GM21619 (cell line): ENCODE measurements at regions not wholly inside any gene's neighbourhood (a gene's known extent, or its start where the extent isn't known, plus 50 kb on each side); places are given as distances from the start of the nearest gene placed in this dataset.

Experiments
- ATAC-seq: cut with Tn5 transposase; IDR thresholded peaks from one replicate; pipeline ENCODE4 v1.9.1; 2021; ENCODE audit not compliant: unreplicated experiment

DNA sequence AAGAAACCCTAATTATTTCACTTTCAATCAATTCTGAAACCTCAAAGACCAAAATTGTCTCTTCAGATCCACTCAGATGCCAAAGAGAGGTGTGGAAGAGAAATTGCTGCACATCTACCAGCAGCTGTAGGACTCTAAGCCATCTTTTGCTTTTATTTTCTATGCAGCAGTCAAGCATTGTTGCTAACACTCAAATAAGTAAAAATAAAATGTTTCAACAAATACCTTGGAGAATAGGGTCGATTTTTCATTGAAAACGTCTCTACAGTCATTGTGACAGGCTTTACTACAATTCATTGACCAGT is 66.4 kb upstream of the CFAP20DC start:
- no peak for ATAC-seq

DNA sequence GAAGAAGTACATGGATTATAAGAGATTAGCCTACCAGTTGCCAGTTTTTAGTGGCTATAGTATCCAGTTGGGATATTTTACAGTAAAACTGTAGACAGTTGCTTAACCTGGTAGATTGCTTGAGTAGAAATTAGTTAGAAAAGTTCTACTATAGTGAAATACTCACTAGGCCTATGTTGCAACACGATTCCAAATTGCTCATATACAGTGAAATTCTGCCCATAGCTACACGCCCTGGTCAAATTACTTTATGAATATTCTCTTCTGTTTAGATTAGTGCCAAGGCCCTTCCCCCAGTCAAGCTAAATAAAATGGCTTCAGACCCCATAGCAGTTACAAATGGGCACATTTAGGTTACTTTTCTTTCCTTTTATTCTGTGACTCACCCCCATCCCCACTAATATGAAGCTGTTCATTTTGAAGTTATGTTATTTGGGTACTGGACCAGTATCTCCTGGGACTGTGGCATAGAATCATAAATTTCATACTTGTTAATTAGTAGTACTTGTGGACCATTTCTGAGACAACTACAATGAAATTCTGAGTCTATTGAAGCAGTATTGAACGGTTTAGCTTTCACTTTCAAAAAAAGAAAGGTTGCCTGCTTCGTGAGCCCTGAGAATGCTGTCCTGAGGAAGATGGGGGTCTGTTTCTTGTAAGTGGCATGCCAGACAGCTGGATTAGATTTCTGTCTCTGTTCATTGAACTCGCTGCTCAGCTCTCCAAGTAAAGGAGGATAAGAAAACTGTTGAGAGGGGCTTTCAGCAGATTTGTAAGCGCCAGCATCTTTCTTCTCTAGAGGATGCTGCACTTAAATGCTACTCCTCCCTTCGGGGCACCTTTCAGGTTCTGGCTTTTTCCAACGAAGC is 65.8 kb upstream of the CFAP20DC start:
- no peak for ATAC-seq

DNA sequence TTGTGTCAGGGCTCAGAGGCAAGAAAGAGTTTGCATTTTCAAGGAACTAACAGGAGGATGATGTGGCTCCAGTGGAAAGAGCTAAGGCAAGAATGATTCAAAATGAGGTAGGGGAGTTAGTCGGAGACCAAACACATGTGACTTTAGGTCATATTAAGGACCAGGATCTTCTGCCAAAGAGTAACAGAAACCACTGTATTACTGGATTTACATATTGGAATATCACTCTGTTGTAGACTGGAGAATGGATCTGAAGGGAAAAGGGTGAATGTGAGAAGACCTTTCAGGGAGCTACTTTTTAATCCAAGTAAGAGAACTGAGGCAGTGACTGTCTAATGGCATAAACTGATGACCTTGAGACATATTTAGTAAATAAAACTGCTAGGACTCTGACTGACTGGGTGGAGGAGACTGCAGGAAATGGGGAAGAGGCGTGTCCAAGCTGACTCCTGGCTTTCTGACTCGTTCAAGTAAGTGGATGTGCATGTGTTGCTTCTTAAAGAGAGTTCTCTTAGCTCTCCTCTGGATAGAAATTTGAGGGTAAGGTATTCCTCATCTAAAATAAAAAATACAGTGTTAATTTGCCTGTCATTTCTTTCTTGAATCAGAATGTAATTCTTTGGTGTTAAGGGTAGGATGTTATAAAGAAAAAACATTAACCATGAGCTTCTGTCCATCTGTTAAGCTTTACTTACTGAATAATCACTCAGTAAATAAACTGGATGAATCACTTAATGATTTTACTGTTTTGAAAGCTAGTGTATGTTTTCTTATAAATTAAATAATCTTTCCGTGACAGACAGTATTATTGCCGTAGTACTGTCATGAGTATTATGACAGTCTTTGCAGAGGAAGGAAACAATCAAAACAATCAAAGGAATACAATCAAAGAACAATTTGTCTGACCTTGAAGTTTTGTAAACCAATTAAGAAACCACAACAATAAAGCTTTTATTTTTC is 58.3 kb upstream of the CFAP20DC start:
- ATAC-seq = no peak

DNA sequence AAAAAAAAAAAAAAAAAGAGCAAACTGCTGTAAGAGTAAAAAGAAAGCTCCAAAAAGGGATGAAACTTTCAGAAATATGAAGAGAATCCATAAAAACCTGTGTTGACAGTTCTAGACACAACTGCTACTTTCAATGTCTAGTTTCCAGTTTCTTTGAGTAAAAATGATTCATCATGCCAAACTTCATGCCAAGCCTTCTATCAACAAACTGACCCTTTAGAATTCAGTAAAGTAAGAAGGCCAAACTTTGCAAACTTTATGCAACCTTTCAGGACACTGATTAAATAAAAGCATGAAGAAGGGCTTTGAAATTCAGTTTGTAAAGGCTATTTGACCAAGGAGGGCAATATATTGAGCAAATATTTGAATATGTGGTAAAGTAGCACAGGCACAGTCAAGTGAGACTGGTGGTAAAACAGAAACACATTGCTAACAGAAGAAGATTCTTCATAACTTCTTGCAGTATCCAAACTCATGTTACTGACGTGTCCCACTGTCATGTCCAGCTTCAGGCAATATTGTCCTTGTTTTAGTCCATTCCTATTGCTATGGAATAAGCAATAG is 56.3 kb upstream of the CFAP20DC start:
- ATAC-seq = no peak

DNA sequence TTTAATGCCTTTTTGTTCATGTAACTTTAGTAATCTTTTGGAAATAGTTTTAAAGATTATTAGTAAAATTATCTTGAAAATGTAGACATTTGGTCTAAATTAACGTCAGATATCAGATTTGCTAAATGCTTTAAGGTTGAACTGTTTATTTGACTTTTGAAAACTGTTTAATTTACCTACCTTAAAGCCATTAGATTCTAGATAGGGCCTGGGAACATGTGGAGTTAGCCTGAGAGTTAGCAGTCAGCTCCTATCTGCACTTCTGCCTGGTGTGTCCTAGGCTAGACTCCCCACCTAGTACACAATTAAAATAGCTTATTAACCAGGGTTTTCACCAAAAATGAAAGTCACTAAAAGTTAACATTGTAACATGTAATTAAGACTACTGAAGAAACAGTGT is 53.7 kb upstream of the CFAP20DC start:
- no peak for ATAC-seq

DNA sequence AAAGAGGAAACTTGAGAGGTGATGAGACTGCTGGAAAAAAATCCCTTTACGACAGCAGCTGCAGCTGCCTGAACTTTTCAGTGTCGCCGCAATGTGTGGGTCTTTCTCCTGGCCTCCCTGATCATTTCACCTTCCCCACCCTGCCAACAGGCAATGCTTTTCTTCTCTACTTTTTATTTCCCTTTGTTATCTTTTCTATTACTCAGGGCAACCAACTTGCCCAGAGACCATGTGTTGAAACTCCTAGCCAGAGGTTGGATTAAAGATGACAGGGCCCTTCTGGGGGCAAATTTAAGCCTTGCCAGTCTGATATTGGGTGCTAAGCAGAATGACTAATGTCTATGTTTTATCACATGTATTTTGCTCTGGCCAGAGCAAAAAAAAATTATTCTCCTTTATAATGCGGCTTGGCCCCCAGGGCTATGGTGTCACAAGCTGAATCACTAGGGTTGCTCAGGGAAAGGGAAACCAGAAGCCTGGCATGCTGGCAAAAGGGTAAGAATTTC is 51.5 kb upstream of the CFAP20DC start:
- ATAC-seq = no peak
